Kidney (tissue), 13 donors: ENCODE measurements at regions not wholly inside any gene's neighbourhood (a gene's known extent, or its start where the extent isn't known, plus 50 kb on each side); places are given as distances from the start of the nearest gene placed in this dataset.

ENCODE experiments used
- DNase-seq, 5 donors: peaks; one replicate each; pipeline ENCODE4 v3.0.0-alpha.2; 2013 to 2020
- FAIRE-seq: peaks from 2 replicates; lab custom pipeline; 2012; peaks lifted over from hg19 to GRCh38; lab: Jason Lieb, UNC
- H3K27ac ChIP-seq, 2 donors: one replicate each; pipeline ENCODE4 v1.7.0; 2013; ENCODE audit warnings: low read depth in 2 of 2, low read length in 2 of 2, inconsistent platforms in 1 of 2
- H3K27me3 ChIP-seq: one replicate; pipeline ENCODE4 v1.7.1; 2013; ENCODE audit warnings: low read length, inconsistent platforms; ENCODE audit not compliant: control insufficient read depth, insufficient read depth
- H3K36me3 ChIP-seq, 3 donors: one replicate each; pipeline versions ENCODE4 v1.7.0 to v1.7.1; 2013; ENCODE audit warnings: low read length in 3 of 3, control low read depth in 1 of 3, inconsistent platforms in 1 of 3; ENCODE audit not compliant: insufficient read depth in 3 of 3, control insufficient read depth in 2 of 3
- H3K4me1 ChIP-seq, 3 donors: one replicate each; pipeline versions ENCODE4 v1.7.0 to v1.7.1; 2013; ENCODE audit warnings: low read length in 3 of 3, inconsistent platforms in 1 of 3, low read depth in 1 of 3; ENCODE audit not compliant: control insufficient read depth in 2 of 3, insufficient read depth in 2 of 3
- H3K4me3 ChIP-seq, 3 donors: one replicate each; pipeline versions ENCODE4 v1.7.0 to v1.8.1; 2013; ENCODE audit warnings: low read length in 3 of 3, control low read depth in 1 of 3, inconsistent platforms in 1 of 3
- H3K9ac ChIP-seq, 3 donors: one replicate each; pipeline versions ENCODE4 v1.7.0 to v1.7.1; 2013; ENCODE audit warnings: low read length in 3 of 3, control low read depth in 1 of 3, inconsistent platforms in 1 of 3
- H3K9me3 ChIP-seq, 3 donors: one replicate each; pipeline versions ENCODE4 v1.7.0 to v1.7.1; 2013; ENCODE audit warnings: low read length in 3 of 3, control low read depth in 1 of 3, inconsistent platforms in 1 of 3; ENCODE audit not compliant: control insufficient read depth in 2 of 3, insufficient read depth in 1 of 3
- intact Hi-C: fragments of 100-400 bp; cut with DNase I; formaldehyde crosslinking; loops from one replicate; pipeline ENCODE4 v1.11.1; 2022
- TF ChIP-seq, protein P1 (sequence below): IDR thresholded peaks from 3 replicates; pipeline ENCODE4 v1.5.1; 2012; ENCODE audit warnings: mild to moderate bottlenecking, moderate library complexity, borderline replicate concordance; ENCODE audit not compliant: insufficient read depth; ENCODE audit errors: extremely low read depth
- donor health status: control.
- donor health status: control.
- donor health status: control.
- donor health status: control.
- donor health status: control.
- donor health status: DM: yes; HTN: yes; CAD: no.
- donor health status: Normal renal cell carcinoma (clear cell type).

GRCh38 chr16:48000622-48001021, 155.2 kb downstream of the ABCC12 start:
- Histone ChIP-seq H3K4me1 (no peaks in the 10 kb centered on the region), H3K4me3 (no peak overlapping the region), H3K9me3 (no peaks in the 10 kb centered on the region), H3K27me3 (no peaks in the 10 kb centered on the region), H3K36me3 (no peaks in the 10 kb centered on the region), H3K27ac (no peak overlapping the region), H3K9ac (no peak overlapping the region)
- DNase-seq (no peak), FAIRE-seq (no peak)
- TF ChIP-seq, protein P1, sequence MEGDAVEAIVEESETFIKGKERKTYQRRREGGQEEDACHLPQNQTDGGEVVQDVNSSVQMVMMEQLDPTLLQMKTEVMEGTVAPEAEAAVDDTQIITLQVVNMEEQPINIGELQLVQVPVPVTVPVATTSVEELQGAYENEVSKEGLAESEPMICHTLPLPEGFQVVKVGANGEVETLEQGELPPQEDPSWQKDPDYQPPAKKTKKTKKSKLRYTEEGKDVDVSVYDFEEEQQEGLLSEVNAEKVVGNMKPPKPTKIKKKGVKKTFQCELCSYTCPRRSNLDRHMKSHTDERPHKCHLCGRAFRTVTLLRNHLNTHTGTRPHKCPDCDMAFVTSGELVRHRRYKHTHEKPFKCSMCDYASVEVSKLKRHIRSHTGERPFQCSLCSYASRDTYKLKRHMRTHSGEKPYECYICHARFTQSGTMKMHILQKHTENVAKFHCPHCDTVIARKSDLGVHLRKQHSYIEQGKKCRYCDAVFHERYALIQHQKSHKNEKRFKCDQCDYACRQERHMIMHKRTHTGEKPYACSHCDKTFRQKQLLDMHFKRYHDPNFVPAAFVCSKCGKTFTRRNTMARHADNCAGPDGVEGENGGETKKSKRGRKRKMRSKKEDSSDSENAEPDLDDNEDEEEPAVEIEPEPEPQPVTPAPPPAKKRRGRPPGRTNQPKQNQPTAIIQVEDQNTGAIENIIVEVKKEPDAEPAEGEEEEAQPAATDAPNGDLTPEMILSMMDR: no peak
- intact Hi-C loops: no loop called here

- TF ChIP-seq, protein P1: no peak
- intact Hi-C loops: no loop called here
- Histone ChIP-seq H3K36me3 (no peaks in the 10 kb centered on the region), H3K4me3 (no peak overlapping the region), H3K9ac (no peak overlapping the region), H3K27ac (no peak overlapping the region), H3K9me3 (no peaks in the 10 kb centered on the region), H3K4me1 (no peaks in the 10 kb centered on the region), H3K27me3 (no peaks in the 10 kb centered on the region)
- no peak for DNase-seq
- FAIRE-seq: no peak
These were observed 156.2 kb downstream of the ABCC12 start for GRCh38 chr16:47999595-47999994.

GRCh38 chr16:47995354-47995753, 160.4 kb downstream of the ABCC12 start:
- no peak overlapping the region for H3K4me3 ChIP-seq
- intact Hi-C loops: no loop called here

More at GRCh38 chr16:47995354-47995753, 160.4 kb downstream of the ABCC12 start:
- TF ChIP-seq, protein P1: no peak
- FAIRE-seq (no peak), DNase-seq (no peak)
- no peaks in the 10 kb centered on the region for H3K36me3 ChIP-seq
- no peaks in the 10 kb centered on the region for H3K27me3 ChIP-seq
- no peak overlapping the region for H3K9ac ChIP-seq
- no peak overlapping the region for H3K27ac ChIP-seq
- H3K9me3 ChIP-seq: peaks cover 0 to 7% (median 0%) of the 10 kb centered on the region in 3 donors
- no peaks in the 10 kb centered on the region for H3K4me1 ChIP-seq
